Right lobe of liver (tissue), 4 donors: ENCODE measurements at regions not wholly inside any gene's neighbourhood (a gene's known extent, or its start where the extent isn't known, plus 50 kb on each side); places are given as distances from the start of the nearest gene placed in this dataset.
"Not testable (repeated sequence)": the region's sequence is repeated elsewhere in the genome, so short reads cannot be mapped to it uniquely, and the experiment has no call there.

Experiments used
- CTCF ChIP-seq, 4 donors: fragments of 200-600 bp in 3 of 4; fragments of 450-650 bp in 1 of 4; IDR thresholded peaks; one replicate each; pipeline versions ENCODE4 v1.5.1 to v1.8.0; 2016 to 2022; ENCODE audit warnings: antibody characterized with exemption in 4 of 4, mild to moderate bottlenecking in 2 of 4
- POLR2A ChIP-seq: fragments of 450-650 bp; IDR thresholded peaks from one replicate; pipeline ENCODE4 v1.6.1; 2017; ENCODE audit warnings: antibody characterized with exemption, mild to moderate bottlenecking
- donor health status: DM: no; HTN: no; CAD: no.
- donor health status: DM: no; HTN: no; CAD: no.
- donor health status: DM: no; HTN: yes; CAD: no.

- not testable (repeated sequence) for TF ChIP-seq CTCF (IDR thresholded peaks at IDR 0.05); POLR2A
Measured at GRCh38 chr1:146672608-146673007, 265.5 kb upstream of the NBPF12 start.
